ENCODE measurements at regions not wholly inside any gene's neighbourhood (a gene's known extent, or its start where the extent isn't known, plus 50 kb on each side); places are given as distances from the start of the nearest gene placed in this dataset.

GRCh38 chr4:32142075-32142474, 1421.9 kb downstream of the PCDH7 start:
- Mint-ChIP-seq H3K36me3 (ENCODE audit: insufficient read depth) (no peaks in the 10 kb centered on the region), H3K4me3 (no peak overlapping the region), H3K9me3 (peaks cover 10% of the 10 kb centered on the region), H3K27me3 (no peaks in the 10 kb centered on the region), H3K27ac (ENCODE audit: low read depth) (no peak overlapping the region), H3K4me1 (no peaks in the 10 kb centered on the region)
- ATAC-seq (replicated peaks; ENCODE audit: extremely low read depth, poor library complexity, severe bottlenecking) (no peak), DNase-seq (ENCODE audit: low spot score in 2 of 2) (no peak)

DNA sequence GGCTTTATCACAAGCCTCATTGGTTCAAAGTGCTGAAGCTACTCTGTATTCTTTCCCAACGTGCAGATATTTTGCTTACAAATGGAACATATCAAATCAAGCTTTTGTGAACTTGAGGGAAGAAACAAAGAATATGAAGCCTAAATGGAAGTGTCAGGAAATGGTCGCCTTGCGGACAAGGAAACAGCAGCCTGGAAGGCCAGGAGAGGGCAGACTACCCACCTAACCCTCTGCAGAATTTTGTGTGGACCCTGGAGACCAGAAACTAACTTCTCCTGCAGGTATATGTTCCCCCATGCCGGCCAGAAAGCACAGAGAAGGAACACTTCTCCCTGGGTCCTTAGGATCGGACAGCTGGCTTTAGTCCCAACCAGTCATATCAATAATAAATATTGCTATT, 1425.8 kb downstream of the PCDH7 start:
- ATAC-seq (replicated peaks; ENCODE audit: extremely low read depth, poor library complexity, severe bottlenecking) (no peak), DNase-seq (ENCODE audit: low spot score in 2 of 2) (no peak)
- Mint-ChIP-seq H3K27me3 (no peaks in the 10 kb centered on the region), H3K4me3 (no peak overlapping the region), H3K27ac (ENCODE audit: low read depth) (no peak overlapping the region), H3K36me3 (ENCODE audit: insufficient read depth) (no peaks in the 10 kb centered on the region), H3K9me3 (peaks cover 22% of the 10 kb centered on the region), H3K4me1 (no peaks in the 10 kb centered on the region)

GRCh38 chr4:32147446-32148085, 1427.4 kb downstream of the PCDH7 start:
- peaks cover 22% of the 10 kb centered on the region for H3K9me3 Mint-ChIP-seq
- ATAC-seq (replicated peaks; ENCODE audit: extremely low read depth, poor library complexity, severe bottlenecking): no peak
- no peak for DNase-seq (ENCODE audit: low spot score in 2 of 2)
- H3K27ac Mint-ChIP-seq (ENCODE audit: low read depth): no peak overlapping the region
- H3K36me3 Mint-ChIP-seq (ENCODE audit: insufficient read depth): no peaks in the 10 kb centered on the region
- H3K27me3 Mint-ChIP-seq: no peaks in the 10 kb centered on the region
- no peak overlapping the region for H3K4me3 Mint-ChIP-seq
- H3K4me1 Mint-ChIP-seq: no peaks in the 10 kb centered on the region

DNA sequence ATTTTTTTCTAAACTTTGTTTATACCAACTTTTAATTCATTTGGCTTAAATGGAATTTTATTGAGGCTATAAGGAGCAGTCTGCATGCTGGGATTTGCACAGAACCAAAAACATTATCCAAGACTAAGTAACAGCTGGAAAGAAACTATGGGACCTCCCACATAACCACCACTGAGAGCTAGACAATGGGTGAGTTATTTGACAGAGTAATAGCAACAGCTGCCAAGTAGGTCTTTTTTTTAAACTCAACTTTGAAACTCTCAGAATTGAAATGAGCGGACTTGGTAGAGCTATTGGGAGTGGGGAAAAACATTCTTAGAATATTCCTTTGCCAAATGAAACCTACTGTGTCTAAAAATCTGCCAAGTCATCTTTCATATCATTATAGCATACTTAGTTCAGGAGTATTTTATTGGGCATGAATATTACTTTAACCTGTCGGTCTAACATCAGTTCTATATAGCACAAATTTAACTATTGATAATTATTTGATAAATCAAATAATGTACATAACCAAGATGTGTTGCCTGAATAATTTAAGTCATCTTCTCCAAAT, 1428.0 kb downstream of the PCDH7 start:
- H3K4me3 Mint-ChIP-seq: no peak overlapping the region
- H3K9me3 Mint-ChIP-seq: peaks cover 20% of the 10 kb centered on the region
- no peak for ATAC-seq (replicated peaks; ENCODE audit: extremely low read depth, poor library complexity, severe bottlenecking)
- no peaks in the 10 kb centered on the region for H3K36me3 Mint-ChIP-seq (ENCODE audit: insufficient read depth)
- H3K4me1 Mint-ChIP-seq: no peaks in the 10 kb centered on the region
- no peak for DNase-seq (ENCODE audit: low spot score in 2 of 2)
- H3K27me3 Mint-ChIP-seq: no peaks in the 10 kb centered on the region
- no peak overlapping the region for H3K27ac Mint-ChIP-seq (ENCODE audit: low read depth)

DNA sequence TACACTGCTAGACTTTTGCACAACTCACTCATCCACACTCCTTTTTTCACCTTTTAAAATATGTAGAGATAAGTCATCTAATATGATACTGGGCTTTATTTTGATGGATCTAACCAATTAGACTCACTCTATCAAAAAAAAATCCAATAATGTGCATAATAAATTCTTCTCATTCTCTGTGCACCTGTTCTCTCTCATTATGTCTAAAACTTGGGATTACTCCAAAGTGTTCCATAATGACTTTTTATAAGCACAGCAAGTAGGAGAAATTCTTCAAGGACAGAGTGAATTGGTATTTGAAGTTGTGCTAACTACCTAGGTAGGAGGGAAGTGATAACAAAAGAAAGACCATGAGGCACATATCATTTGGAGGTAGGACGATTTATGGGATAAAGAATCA, 1438.8 kb downstream of the PCDH7 start:
- no peak for ATAC-seq (replicated peaks; ENCODE audit: extremely low read depth, poor library complexity, severe bottlenecking)
- H3K4me1 Mint-ChIP-seq: no peaks in the 10 kb centered on the region
- H3K36me3 Mint-ChIP-seq (ENCODE audit: insufficient read depth): no peaks in the 10 kb centered on the region

DNA sequence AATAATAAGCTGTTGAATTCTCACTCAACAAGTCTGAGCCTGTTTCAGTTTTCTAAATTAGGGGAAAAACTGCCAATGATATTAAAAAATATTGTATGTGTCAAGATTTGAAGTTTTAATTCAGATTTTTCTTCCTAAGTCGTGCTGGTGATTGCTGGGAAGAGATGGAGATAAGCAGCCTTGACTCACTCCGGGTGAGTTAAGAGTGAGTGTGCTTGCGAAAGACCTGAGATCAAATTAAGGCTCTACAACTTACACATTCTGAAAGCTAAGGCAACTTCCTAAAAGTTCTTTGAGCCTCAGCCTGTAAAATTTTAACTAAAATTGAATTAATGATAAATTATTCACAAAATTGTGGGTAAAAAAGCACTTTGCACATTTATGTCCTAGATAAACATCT, 1441.2 kb downstream of the PCDH7 start:
- no peak overlapping the region for H3K4me3 Mint-ChIP-seq
- no peak for ATAC-seq (replicated peaks; ENCODE audit: extremely low read depth, poor library complexity, severe bottlenecking)
- H3K4me1 Mint-ChIP-seq: no peaks in the 10 kb centered on the region
- H3K36me3 Mint-ChIP-seq (ENCODE audit: insufficient read depth): no peaks in the 10 kb centered on the region
- no peak for DNase-seq (ENCODE audit: low spot score in 2 of 2)
- H3K27ac Mint-ChIP-seq (ENCODE audit: low read depth): no peak overlapping the region
- peaks cover 18% of the 10 kb centered on the region for H3K9me3 Mint-ChIP-seq
- H3K27me3 Mint-ChIP-seq: no peaks in the 10 kb centered on the region

More for the DNA sequence above, 1438.8 kb downstream of the PCDH7 start:
- H3K27ac Mint-ChIP-seq (ENCODE audit: low read depth): no peak overlapping the region
- no peaks in the 10 kb centered on the region for H3K27me3 Mint-ChIP-seq
- H3K9me3 Mint-ChIP-seq: peaks cover 34% of the 10 kb centered on the region
- DNase-seq (ENCODE audit: low spot score in 2 of 2): no peak
- H3K4me3 Mint-ChIP-seq: no peak overlapping the region

- no peak overlapping the region for H3K4me3 Mint-ChIP-seq
- H3K4me1 Mint-ChIP-seq: no peaks in the 10 kb centered on the region
- no peak overlapping the region for H3K27ac Mint-ChIP-seq (ENCODE audit: low read depth)
- DNase-seq (ENCODE audit: low spot score in 2 of 2): no peak
- H3K36me3 Mint-ChIP-seq (ENCODE audit: insufficient read depth): no peaks in the 10 kb centered on the region
- H3K9me3 Mint-ChIP-seq: peaks cover 13% of the 10 kb centered on the region
- ATAC-seq (replicated peaks; ENCODE audit: extremely low read depth, poor library complexity, severe bottlenecking): no peak
- no peaks in the 10 kb centered on the region for H3K27me3 Mint-ChIP-seq
These were observed 1443.0 kb downstream of the PCDH7 start for GRCh38 chr4:32163125-32163524.

- Mint-ChIP-seq H3K9me3 (peaks cover 28% of the 10 kb centered on the region), H3K4me3 (no peak overlapping the region), H3K27ac (ENCODE audit: low read depth) (no peak overlapping the region), H3K36me3 (ENCODE audit: insufficient read depth) (no peaks in the 10 kb centered on the region), H3K27me3 (no peaks in the 10 kb centered on the region), H3K4me1 (no peaks in the 10 kb centered on the region)
- no peak for DNase-seq (ENCODE audit: low spot score in 2 of 2)
- ATAC-seq (replicated peaks; ENCODE audit: extremely low read depth, poor library complexity, severe bottlenecking): no peak
These were observed 1449.7 kb downstream of the PCDH7 start for GRCh38 chr4:32169841-32170240.

GRCh38 chr4:32172086-32172485, 1451.9 kb downstream of the PCDH7 start:
- Mint-ChIP-seq H3K27ac (ENCODE audit: low read depth) (no peak overlapping the region), H3K27me3 (no peaks in the 10 kb centered on the region)
- no peak for DNase-seq (ENCODE audit: low spot score in 2 of 2)

DNA sequence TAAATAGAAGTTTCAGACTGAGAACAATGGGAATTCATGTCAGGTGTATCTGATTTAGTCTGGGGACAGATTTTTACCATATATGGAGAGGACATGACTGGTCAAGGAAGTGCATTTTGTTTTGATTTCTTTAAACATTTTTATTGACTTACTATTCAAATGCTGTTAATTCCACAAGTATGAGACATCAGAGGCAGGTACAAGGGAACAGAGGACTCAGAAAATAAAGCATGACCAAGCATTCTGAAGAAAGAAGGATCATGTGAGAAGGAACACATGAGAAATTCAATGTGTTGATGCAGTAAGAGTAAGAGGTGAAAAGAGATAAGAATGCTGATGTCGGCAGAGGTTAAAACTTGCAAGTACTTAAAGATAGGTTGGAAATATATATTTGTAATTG, 1452.6 kb downstream of the PCDH7 start:
- ATAC-seq (replicated peaks; ENCODE audit: extremely low read depth, poor library complexity, severe bottlenecking) (no peak), DNase-seq (ENCODE audit: low spot score in 2 of 2) (no peak)
- peaks cover 37% of the 10 kb centered on the region for H3K9me3 Mint-ChIP-seq
- no peak overlapping the region for H3K4me3 Mint-ChIP-seq
- no peaks in the 10 kb centered on the region for H3K36me3 Mint-ChIP-seq (ENCODE audit: insufficient read depth)
- no peak overlapping the region for H3K27ac Mint-ChIP-seq (ENCODE audit: low read depth)
- no peaks in the 10 kb centered on the region for H3K4me1 Mint-ChIP-seq
- no peaks in the 10 kb centered on the region for H3K27me3 Mint-ChIP-seq

More at GRCh38 chr4:32172086-32172485, 1451.9 kb downstream of the PCDH7 start:
- Mint-ChIP-seq H3K9me3 (peaks cover 35% of the 10 kb centered on the region), H3K36me3 (ENCODE audit: insufficient read depth) (no peaks in the 10 kb centered on the region), H3K4me1 (no peaks in the 10 kb centered on the region), H3K4me3 (no peak overlapping the region)
- no peak for ATAC-seq (replicated peaks; ENCODE audit: extremely low read depth, poor library complexity, severe bottlenecking)

DNA sequence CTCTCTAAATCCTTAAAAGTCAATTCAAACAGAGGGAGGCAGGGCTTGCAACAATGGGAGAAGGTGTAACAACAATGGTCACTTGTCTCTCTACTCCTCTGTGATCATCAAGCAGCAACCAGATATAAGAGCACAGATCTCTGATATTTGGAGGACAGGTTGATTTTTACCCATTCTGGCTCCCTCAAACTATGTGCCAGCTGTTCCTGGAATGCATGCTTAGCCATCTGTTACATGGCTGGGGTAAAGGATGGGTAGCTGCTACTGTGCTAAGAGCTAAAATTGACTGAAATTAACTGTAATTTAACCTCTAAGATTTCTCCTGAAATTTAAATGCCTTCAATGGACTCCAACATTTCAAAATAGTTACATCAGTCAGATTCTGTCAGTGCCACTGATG, 1459.9 kb downstream of the PCDH7 start:
- ATAC-seq (replicated peaks; ENCODE audit: extremely low read depth, poor library complexity, severe bottlenecking) (no peak), DNase-seq (ENCODE audit: low spot score in 2 of 2) (no peak)
- Mint-ChIP-seq H3K4me1 (no peaks in the 10 kb centered on the region), H3K9me3 (peaks cover 17% of the 10 kb centered on the region), H3K36me3 (ENCODE audit: insufficient read depth) (peaks cover 2% of the 10 kb centered on the region), H3K27ac (ENCODE audit: low read depth) (no peak overlapping the region), H3K27me3 (no peaks in the 10 kb centered on the region), H3K4me3 (no peak overlapping the region)

DNA sequence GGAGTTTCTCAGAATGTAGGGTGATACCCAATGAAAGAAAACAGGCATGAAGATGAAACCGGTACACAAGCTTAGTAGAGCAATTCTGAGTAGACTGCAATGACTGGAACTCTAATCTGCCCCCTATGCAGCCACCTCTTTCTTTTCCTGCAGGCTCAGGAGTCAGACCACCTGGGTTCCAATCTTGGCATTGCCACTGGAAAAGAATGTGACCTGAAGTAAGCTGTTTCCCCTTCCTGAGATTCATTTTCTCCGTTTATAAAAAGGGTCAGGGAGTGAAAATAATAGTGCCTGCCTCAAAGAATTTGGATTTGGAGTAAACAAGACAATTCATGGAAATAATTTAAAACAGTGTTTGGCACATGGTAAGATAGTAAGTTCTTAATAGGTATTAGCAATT, 1464.0 kb downstream of the PCDH7 start:
- no peaks in the 10 kb centered on the region for H3K27me3 Mint-ChIP-seq
- peaks cover 8% of the 10 kb centered on the region for H3K9me3 Mint-ChIP-seq
- H3K4me1 Mint-ChIP-seq: no peaks in the 10 kb centered on the region
- H3K27ac Mint-ChIP-seq (ENCODE audit: low read depth): no peak overlapping the region
- no peaks in the 10 kb centered on the region for H3K36me3 Mint-ChIP-seq (ENCODE audit: insufficient read depth)
- no peak overlapping the region for H3K4me3 Mint-ChIP-seq
- DNase-seq (ENCODE audit: low spot score in 2 of 2) (no peak), ATAC-seq (replicated peaks; ENCODE audit: extremely low read depth, poor library complexity, severe bottlenecking) (no peak)

DNA sequence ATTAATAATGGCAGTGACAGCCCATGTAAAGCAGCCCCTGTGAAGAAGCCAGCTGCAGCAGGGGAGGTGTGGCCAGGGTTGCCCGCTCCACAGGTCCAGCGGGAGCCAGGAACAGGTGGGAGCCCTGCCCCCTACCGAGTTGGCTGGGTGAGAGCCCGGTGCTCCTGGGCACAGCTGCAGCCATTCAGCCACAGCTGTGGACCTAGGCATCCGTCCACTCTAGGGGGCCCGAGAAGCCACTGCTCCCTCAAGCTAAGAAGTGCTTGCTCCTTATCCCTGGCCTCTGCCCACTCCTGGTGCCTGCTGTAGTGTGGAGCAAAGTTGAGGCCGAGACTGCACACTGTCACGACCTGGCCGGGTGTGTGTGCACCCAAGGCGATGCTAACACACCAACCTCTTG, 1469.0 kb downstream of the PCDH7 start:
- H3K27me3 Mint-ChIP-seq: no peaks in the 10 kb centered on the region
- ATAC-seq (replicated peaks; ENCODE audit: extremely low read depth, poor library complexity, severe bottlenecking) (no peak), DNase-seq (ENCODE audit: low spot score in 2 of 2) (no peak)
- H3K9me3 Mint-ChIP-seq: peaks cover 11% of the 10 kb centered on the region
- no peak overlapping the region for H3K27ac Mint-ChIP-seq (ENCODE audit: low read depth)
- no peak overlapping the region for H3K4me3 Mint-ChIP-seq
- no peaks in the 10 kb centered on the region for H3K36me3 Mint-ChIP-seq (ENCODE audit: insufficient read depth)
- no peaks in the 10 kb centered on the region for H3K4me1 Mint-ChIP-seq
